HepG2 (cell line): ENCODE measurements at regions not wholly inside any gene's neighbourhood (a gene's known extent, or its start where the extent isn't known, plus 50 kb on each side); places are given as distances from the start of the nearest gene placed in this dataset.

Source experiments
- ATAC-seq: fragments of 200-7000 bp; cut with Tn5 transposase; 3 replicates; pipeline ENCODE4 v1.9.1; 2020; ENCODE audit warnings: mild to moderate bottlenecking, moderate library complexity
- BruUV-seq: library from RNA; stranded (reverse); fragments of 400-500 nt; replicated peaks from 2 replicates; lab custom pipeline; 2021; lab: Mats Ljungman, UMichigan
- CTCF ChIA-PET: fragments of 300-600 bp; formaldehyde crosslinking; extraction: SDS; loops from one replicate; lab custom pipeline; 2021; ENCODE audit warnings: low total read pairs, inconsistent platforms, low intra/inter-chr PET ratio; lab: Yijun Ruan, JAX
- POLR2A ChIA-PET: fragments of 350-600 bp; sonication (Branson Sonifier 250); formaldehyde crosslinking; loops from one replicate; lab custom pipeline; 2020; ENCODE audit warnings: antibody characterized with exemption, inconsistent platforms; lab: Yijun Ruan, JAX
- DNase-seq: peaks from one replicate; pipeline ENCODE4 v3.0.0-alpha.2; 2015; ENCODE audit warnings: low spot score
- FAIRE-seq: peaks from 3 replicates; lab custom pipeline; 2011; peaks lifted over from hg19 to GRCh38; lab: Jason Lieb, UNC
- H2AFZ ChIP-seq: one replicate; pipeline ENCODE4 v1.6.1; 2011; ENCODE audit warnings: low read length, inconsistent platforms
- H3K27ac ChIP-seq: fragments of 300-600 bp; 3 replicates; pipeline ENCODE4 v1.8.0; 2011; ENCODE audit warnings: mixed run types, mild to moderate bottlenecking, mixed read lengths, low read length, inconsistent platforms; ENCODE audit not compliant: insufficient read depth; ENCODE audit errors: extremely low read length
- H3K27me3 ChIP-seq, 2 experiments: fragments of 200-600 bp in 1 of 2; 2 replicates in 1 of 2; 3 replicates in 1 of 2; pipeline versions ENCODE4 v1.6.0 to v1.8.0; 2011; ENCODE audit warnings: low read length in 2 of 2, mild to moderate bottlenecking in 2 of 2, moderate library complexity in 2 of 2, inconsistent platforms in 1 of 2; ENCODE audit not compliant: insufficient read depth in 2 of 2, control insufficient read depth in 1 of 2
- H3K36me3 ChIP-seq, 2 experiments: fragments of 200-600 bp in 1 of 2; replicated peaks in 1 of 2; 2 replicates in 1 of 2; 3 replicates in 1 of 2; pipeline versions ENCODE4 v1.5.1 to v1.8.0; 2011; ENCODE audit warnings: low read length in 2 of 2, inconsistent platforms in 1 of 2; ENCODE audit not compliant: insufficient read depth in 2 of 2, control insufficient read depth in 1 of 2
- H3K4me1 ChIP-seq: 2 replicates; pipeline ENCODE4 v1.5.1; 2012; ENCODE audit warnings: low read length, inconsistent platforms; ENCODE audit not compliant: insufficient read depth
- H3K4me2 ChIP-seq: 2 replicates; pipeline ENCODE4 v1.6.0; 2011; ENCODE audit warnings: low read depth, low read length, inconsistent platforms
- H3K4me3 ChIP-seq, 3 experiments: fragments of 200-600 bp in 1 of 3; sonication (generic), shearing (Covaris generic) in 1 of 3; replicated peaks in 1 of 3; 2 replicates each; pipeline ENCODE4 v1.5.1; 2011 to 2016; ENCODE audit warnings: low read length in 3 of 3, inconsistent platforms in 2 of 3, low read depth in 2 of 3, mild to moderate bottlenecking in 2 of 3, control low read depth in 1 of 3, mixed read lengths in 1 of 3; ENCODE audit not compliant: insufficient read depth in 1 of 3
- H3K79me2 ChIP-seq: one replicate; pipeline ENCODE4 v1.6.1; 2011; ENCODE audit warnings: low read length, inconsistent platforms; ENCODE audit not compliant: insufficient read depth
- H3K9ac ChIP-seq: 2 replicates; pipeline ENCODE4 v1.6.0; 2011; ENCODE audit warnings: mild to moderate bottlenecking, low read depth, low read length, inconsistent platforms; ENCODE audit not compliant: insufficient read depth
- H3K9me3 ChIP-seq: 2 replicates; pipeline ENCODE4 v1.5.1; 2012; ENCODE audit warnings: mild to moderate bottlenecking, low read length
- H4K20me1 ChIP-seq: 2 replicates; pipeline ENCODE4 v1.6.0; 2011; ENCODE audit warnings: inconsistent platforms, mild to moderate bottlenecking, low read length, moderate library complexity; ENCODE audit not compliant: insufficient read depth
- JDP2 ChIP-seq: sonication (generic); formaldehyde crosslinking; IDR thresholded peaks from 2 replicates; pipeline ENCODE4 v1.8.1; 2022; ENCODE audit warnings: missing genetic modification reagents, borderline replicate concordance
- SMARCC2 ChIP-seq: fragments of 450-650 bp; IDR thresholded peaks from 2 replicates; pipeline ENCODE4 v1.6.1; 2017; ENCODE audit warnings: antibody characterized with exemption, mild to moderate bottlenecking
- ZBTB21 ChIP-seq: sonication (generic); formaldehyde crosslinking; IDR thresholded peaks from 2 replicates; pipeline ENCODE4 v1.4.0; 2020; ENCODE audit warnings: missing genetic modification reagents
- ZNF891 ChIP-seq: sonication (generic); formaldehyde crosslinking; IDR thresholded peaks from 2 replicates; pipeline ENCODE4 v1.5.0; 2020; ENCODE audit warnings: mild to moderate bottlenecking, missing genetic modification reagents
- WGBS: methylation state at CpG from one replicate; pipeline ENCODE4 v1.1.6; 2017; ENCODE audit warnings: low lambda C conversion rate; 5-methylcytosine and 5-hydroxymethylcytosine counted together
- in situ Hi-C: cut with HindIII; loops from 2 replicates; pipeline ENCODE4 v1.10.0; 2017; ENCODE audit warnings: low pct_unique_long_range_greater_than_20kb; ENCODE audit not compliant: extremely low pct_ligation_motif_present
- intact Hi-C: fragments of 100-400 bp; cut with micrococcal nuclease; formaldehyde crosslinking; loops from one replicate; pipeline ENCODE4 v1.10.0; 2022; ENCODE audit not compliant: unreplicated experiment
- TF ChIP-seq, protein P1 (sequence below): sonication (generic); formaldehyde crosslinking; IDR thresholded peaks from 2 replicates; pipeline ENCODE4 v1.8.0; 2023; ENCODE audit warnings: mild to moderate bottlenecking, missing genetic modification reagents
- TF ChIP-seq, protein P2 (sequence below): sonication (generic); formaldehyde crosslinking; IDR thresholded peaks from 2 replicates; pipeline ENCODE4 v1.8.0; 2022; ENCODE audit warnings: mild to moderate bottlenecking, missing genetic modification reagents; ENCODE audit not compliant: insufficient replicate concordance

DNA sequence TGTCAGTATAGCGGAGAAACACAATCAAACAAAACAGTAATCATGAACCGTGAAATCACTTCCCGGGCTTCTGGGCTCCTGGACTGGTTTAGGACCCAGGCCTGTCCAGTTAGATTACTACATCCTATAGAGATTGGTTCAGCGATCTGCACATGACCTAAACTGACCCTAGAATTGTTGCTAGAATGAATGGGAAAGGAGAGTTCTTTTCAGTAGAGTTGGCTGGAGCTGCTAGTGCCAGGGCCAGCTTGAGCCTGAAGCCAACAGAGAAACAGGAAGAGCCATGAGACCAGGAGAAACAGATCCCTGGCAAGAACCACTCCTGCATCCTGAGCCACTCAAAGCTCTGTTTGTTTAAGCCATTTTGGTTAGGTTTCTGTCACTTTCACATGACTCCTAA, 474.3 kb upstream of the C1orf87 start:
- intact Hi-C loops: no loop called here
- 24% methylated on average over 4 of the region's 4 CpGs for WGBS
- POLR2A ChIA-PET: no interaction called here
- no peak for TF ChIP-seq ZNF891 (CRISPR knock-in tag)
- TF ChIP-seq, protein P1, sequence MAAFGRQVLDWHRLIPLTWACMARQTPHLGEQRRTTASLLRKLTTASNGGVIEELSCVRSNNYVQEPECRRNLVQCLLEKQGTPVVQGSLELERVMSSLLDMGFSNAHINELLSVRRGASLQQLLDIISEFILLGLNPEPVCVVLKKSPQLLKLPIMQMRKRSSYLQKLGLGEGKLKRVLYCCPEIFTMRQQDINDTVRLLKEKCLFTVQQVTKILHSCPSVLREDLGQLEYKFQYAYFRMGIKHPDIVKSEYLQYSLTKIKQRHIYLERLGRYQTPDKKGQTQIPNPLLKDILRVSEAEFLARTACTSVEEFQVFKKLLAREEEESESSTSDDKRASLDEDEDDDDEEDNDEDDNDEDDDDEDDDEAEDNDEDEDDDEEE (CRISPR knock-in tag): no peak
- TF ChIP-seq, protein P2, sequence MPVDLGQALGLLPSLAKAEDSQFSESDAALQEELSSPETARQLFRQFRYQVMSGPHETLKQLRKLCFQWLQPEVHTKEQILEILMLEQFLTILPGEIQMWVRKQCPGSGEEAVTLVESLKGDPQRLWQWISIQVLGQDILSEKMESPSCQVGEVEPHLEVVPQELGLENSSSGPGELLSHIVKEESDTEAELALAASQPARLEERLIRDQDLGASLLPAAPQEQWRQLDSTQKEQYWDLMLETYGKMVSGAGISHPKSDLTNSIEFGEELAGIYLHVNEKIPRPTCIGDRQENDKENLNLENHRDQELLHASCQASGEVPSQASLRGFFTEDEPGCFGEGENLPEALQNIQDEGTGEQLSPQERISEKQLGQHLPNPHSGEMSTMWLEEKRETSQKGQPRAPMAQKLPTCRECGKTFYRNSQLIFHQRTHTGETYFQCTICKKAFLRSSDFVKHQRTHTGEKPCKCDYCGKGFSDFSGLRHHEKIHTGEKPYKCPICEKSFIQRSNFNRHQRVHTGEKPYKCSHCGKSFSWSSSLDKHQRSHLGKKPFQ (CRISPR knock-in tag): no peak
- no peak for TF ChIP-seq JDP2 (CRISPR knock-in tag)
- TF ChIP-seq ZBTB21 (CRISPR knock-in tag): no peak
- TF ChIP-seq SMARCC2: no peak
- Histone ChIP-seq H3K4me3 (no peak overlapping the region), H3K9me3 (no peaks in the 10 kb centered on the region), H2AFZ (no peak overlapping the region), H3K4me1 (no peaks in the 10 kb centered on the region), H3K79me2 (no peaks in the 10 kb centered on the region), H3K27me3 (no peaks in the 10 kb centered on the region), H3K36me3 (no peaks in the 10 kb centered on the region), H3K27ac (no peak overlapping the region), H3K4me2 (no peak overlapping the region), H4K20me1 (no peaks in the 10 kb centered on the region), H3K9ac (no peak overlapping the region)
- DNase-seq (no peak), ATAC-seq (no peak), FAIRE-seq (no peak)
- in situ Hi-C loops: no loop called here
- BruUV-seq: no TSS peak
- CTCF ChIA-PET: no interaction called here
